Small intestine (tissue), 7 donors: ENCODE measurements at regions not wholly inside any gene's neighbourhood (a gene's known extent, or its start where the extent isn't known, plus 50 kb on each side); places are given as distances from the start of the nearest gene placed in this dataset.

Experiments
- DNase-seq, 2 donors: peaks; one replicate each; pipeline versions ENCODE4 v3.0.0 to v3.0.0-alpha.2; 2013
- FAIRE-seq: peaks from 2 replicates; lab custom pipeline; 2012; peaks lifted over from hg19 to GRCh38; lab: Jason Lieb, UNC
- H3K27ac ChIP-seq, 3 donors: one replicate each; pipeline ENCODE4 v1.5.1; 2013; ENCODE audit warnings: low read length in 2 of 3, mild to moderate bottlenecking in 2 of 3, control low read depth in 1 of 3, inconsistent platforms in 1 of 3, low read depth in 1 of 3, moderate library complexity in 1 of 3
- H3K27me3 ChIP-seq, 3 donors: one replicate each; pipeline ENCODE4 v1.6.1; 2013; ENCODE audit warnings: low read length in 3 of 3, inconsistent platforms in 1 of 3; ENCODE audit not compliant: control insufficient read depth in 3 of 3, insufficient read depth in 3 of 3
- H3K36me3 ChIP-seq, 3 donors: one replicate each; pipeline ENCODE4 v1.6.1; 2013; ENCODE audit warnings: low read length in 3 of 3, inconsistent platforms in 1 of 3, low read depth in 1 of 3, mild to moderate bottlenecking in 1 of 3, moderate library complexity in 1 of 3; ENCODE audit not compliant: control insufficient read depth in 3 of 3, insufficient read depth in 2 of 3
- H3K4me1 ChIP-seq, 3 donors: one replicate each; pipeline ENCODE4 v1.6.1; 2013; ENCODE audit warnings: low read length in 2 of 3, inconsistent platforms in 1 of 3, low read depth in 1 of 3, mild to moderate bottlenecking in 1 of 3, moderate library complexity in 1 of 3; ENCODE audit not compliant: control insufficient read depth in 3 of 3, insufficient read depth in 2 of 3
- H3K4me3 ChIP-seq, 3 donors: one replicate each; pipeline ENCODE4 v1.5.1; 2013; ENCODE audit warnings: low read length in 3 of 3, control low read depth in 1 of 3, inconsistent platforms in 1 of 3, low read depth in 1 of 3, mild to moderate bottlenecking in 1 of 3, moderate library complexity in 1 of 3
- H3K9me3 ChIP-seq, 2 donors: one replicate each; pipeline ENCODE4 v1.6.1; 2013; ENCODE audit warnings: low read depth in 1 of 2, low read length in 1 of 2; ENCODE audit not compliant: control insufficient read depth in 2 of 2, insufficient read depth in 1 of 2
- WGBS, 3 donors: extraction: QIAGEN DNeasy Blood & Tissue Kit; methylation state at CpG; one replicate each; pipeline ENCODE4 v1.1.7; 2013; 5-methylcytosine and 5-hydroxymethylcytosine counted together
- donor health status: healthy with polysubstance abuse.
- donor health status: control.
- donor health status: control.
- donor health status: Bipolar disorder and iron deficiency.
- donor health status: healthy.

DNA sequence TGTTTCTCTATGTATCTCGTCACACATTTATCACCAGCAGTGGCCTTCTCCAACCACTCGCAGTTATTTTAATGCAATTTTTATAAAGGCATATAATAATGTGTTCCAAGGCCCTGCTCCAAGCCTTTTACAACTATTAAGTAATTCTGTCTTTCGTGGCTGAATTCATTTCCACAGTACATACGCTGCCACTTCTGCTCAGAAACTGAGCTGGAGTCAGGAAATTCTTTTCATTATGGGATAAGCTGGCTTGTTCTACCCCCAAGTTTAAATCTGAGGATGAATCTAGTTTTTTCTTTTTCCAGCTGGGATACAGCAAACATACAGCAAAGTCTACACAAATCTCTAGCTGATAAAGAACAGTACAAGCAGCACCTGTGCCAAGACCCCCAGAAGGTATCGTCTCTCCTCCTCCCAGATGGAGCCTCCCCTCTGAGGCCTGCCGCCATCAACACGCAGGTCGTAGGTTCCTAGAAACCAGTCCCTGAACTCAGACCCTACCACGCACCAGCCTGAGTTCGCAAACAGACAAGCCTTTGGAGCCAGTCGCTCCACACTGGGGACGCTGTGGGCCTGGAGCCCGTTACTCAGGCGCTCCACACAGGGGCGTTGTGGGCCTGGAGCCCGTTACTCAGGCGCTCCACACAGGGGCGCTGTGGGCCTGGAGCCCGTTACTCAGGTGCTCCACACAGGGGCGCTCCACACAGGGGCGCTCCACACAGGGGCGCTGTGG is 263.5 kb downstream of the THBS2 start:
- WGBS, 3 donors = 92 to 94% (median 93%) methylated on average over 22 of the region's 22 CpGs
- Histone ChIP-seq H3K4me3 (no peak overlapping the region), H3K9me3 (no peaks in the 10 kb centered on the region), H3K27me3 (no peaks in the 10 kb centered on the region), H3K27ac (peak overlapping the region in 1 of 3 donors; percentile 44), H3K36me3 (no peaks in the 10 kb centered on the region), H3K4me1 (no peaks in the 10 kb centered on the region)
- FAIRE-seq = no peak
- DNase-seq = no peak

DNA sequence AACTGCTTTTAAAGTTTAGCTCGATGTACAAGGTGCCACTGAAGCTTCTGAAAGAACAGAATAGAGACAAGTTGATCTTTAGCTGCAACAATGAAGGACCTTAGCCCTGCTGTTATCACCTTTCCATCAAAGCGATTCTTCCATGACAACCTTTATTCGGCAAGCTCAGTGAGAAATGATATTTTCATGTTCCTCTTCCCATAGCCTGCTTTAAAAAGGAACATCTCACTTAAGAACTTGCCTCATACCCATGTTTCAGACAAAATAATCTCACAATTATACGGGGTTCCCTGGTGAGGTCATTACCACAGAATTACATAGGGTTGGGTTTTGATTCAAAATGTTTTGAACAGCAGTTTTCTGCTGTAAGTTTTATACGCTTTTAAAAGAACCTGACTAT is 264.2 kb downstream of the THBS2 start:
- H3K9me3 ChIP-seq = no peaks in the 10 kb centered on the region
- H3K27ac ChIP-seq = no peak overlapping the region
- no peaks in the 10 kb centered on the region for H3K36me3 ChIP-seq
- WGBS, 3 donors = 78 to 81% (median 81%) methylated on average over 5 of the region's 5 CpGs
- H3K27me3 ChIP-seq = no peaks in the 10 kb centered on the region
- no peak for DNase-seq
- H3K4me1 ChIP-seq = no peaks in the 10 kb centered on the region
- no peak for FAIRE-seq
- H3K4me3 ChIP-seq = no peak overlapping the region

DNA sequence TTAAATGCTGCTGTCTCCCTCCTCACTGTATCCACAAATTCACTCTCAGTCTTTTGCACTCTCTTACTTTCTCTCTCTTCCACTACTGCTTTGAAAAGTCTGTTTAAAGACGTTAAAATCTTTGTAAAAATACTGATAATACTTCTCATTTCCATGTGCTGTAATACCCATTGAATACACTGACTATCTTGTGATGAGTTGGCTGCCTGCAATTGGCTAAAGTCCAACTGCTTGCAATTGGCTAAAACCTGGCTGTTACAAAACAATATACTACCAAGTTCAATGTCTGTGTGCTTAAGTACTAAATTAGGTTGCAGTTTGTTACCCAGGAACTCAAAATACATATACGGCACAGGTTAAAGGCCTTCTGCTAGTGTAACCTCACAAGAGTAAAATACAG is 264.8 kb downstream of the THBS2 start:
- peak in 1 of 2 donors; percentile 76 for DNase-seq
- Histone ChIP-seq H3K27ac (no peak overlapping the region), H3K4me1 (no peaks in the 10 kb centered on the region), H3K36me3 (no peaks in the 10 kb centered on the region), H3K4me3 (no peak overlapping the region), H3K27me3 (no peaks in the 10 kb centered on the region), H3K9me3 (no peaks in the 10 kb centered on the region)
- no peak for FAIRE-seq
- 30 to 75% (median 40%) methylated on average over 2 of the region's 2 CpGs for WGBS, 3 donors

GRCh38 chr6:168988280-168988679 is 265.4 kb downstream of the THBS2 start:
- Histone ChIP-seq H3K9me3 (no peaks in the 10 kb centered on the region), H3K4me3 (no peak overlapping the region), H3K4me1 (no peaks in the 10 kb centered on the region), H3K27me3 (no peaks in the 10 kb centered on the region), H3K36me3 (no peaks in the 10 kb centered on the region), H3K27ac (no peak overlapping the region)
- no peak for DNase-seq
- WGBS, 3 donors = 86 to 91% (median 90%) methylated on average over 6 of the region's 6 CpGs
- FAIRE-seq = no peak

DNA sequence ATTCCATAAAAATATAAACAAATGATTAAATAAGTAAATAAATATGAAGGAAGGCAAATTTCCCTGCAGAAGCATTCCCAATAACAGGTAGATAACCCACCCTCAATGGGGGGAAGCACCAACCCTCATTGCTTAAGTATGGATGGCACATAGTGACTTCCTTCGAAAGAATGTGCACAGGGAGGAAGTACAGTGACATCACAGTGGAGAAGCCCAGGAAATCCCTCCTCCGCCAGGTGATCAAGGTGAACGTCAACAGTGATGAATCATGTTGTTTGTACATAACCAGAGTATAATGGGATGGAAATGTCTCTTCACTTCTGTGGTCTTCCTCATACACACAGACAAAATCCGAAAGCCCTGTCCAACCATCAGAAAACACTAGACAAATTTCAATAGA is 267.9 kb downstream of the THBS2 start:
- Histone ChIP-seq H3K4me1 (no peaks in the 10 kb centered on the region), H3K9me3 (no peaks in the 10 kb centered on the region), H3K4me3 (no peak overlapping the region), H3K27ac (no peak overlapping the region), H3K27me3 (no peaks in the 10 kb centered on the region), H3K36me3 (no peaks in the 10 kb centered on the region)
- FAIRE-seq (no peak), DNase-seq (no peak)
- WGBS, 3 donors = 77 to 86% (median 82%) methylated on average over 4 of the region's 4 CpGs

DNA sequence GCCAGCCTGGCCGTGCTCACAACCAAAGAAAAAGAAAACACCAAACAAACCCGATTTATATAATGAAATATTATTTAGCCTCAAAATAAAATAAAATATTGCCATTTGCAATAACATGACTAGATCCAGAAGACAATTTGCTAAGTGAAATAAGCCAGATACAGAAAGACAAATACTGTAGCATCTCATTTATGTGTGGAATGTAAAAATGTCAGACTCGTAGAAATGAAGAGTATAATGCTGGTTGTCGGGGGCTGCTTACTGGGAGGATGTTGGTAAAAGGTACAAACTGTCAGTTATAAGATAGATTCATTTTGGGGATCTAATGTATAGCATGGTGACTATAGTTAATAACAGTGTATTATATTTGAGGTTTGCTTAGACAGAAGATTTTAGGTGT is 269.7 kb downstream of the THBS2 start:
- H3K4me3 ChIP-seq = no peak overlapping the region

DNA sequence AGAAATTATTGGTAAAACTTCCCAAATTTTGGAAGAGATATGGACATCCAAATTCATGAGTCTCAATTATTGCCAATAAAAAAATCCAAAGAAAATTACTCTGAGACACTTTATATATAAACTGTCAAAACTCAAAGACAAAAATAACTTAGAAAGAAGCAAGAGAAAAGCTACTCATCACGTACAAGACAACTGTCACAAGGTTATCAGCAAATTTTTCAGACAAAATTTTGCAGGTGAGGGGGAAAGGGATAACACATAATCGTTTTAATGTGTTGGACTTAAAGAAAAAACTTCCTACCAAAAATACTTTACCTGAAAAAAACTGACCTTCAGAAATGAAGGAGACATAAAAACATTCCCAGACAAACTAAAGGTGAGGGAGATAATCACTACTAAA is 272.5 kb downstream of the THBS2 start:
- no peak for FAIRE-seq

More for the DNA sequence above, 269.7 kb downstream of the THBS2 start:
- FAIRE-seq (no peak), DNase-seq (no peak)
- Histone ChIP-seq H3K9me3 (peaks cover 0 to 5% of the 10 kb centered on the region in 2 donors), H3K4me1 (no peaks in the 10 kb centered on the region), H3K36me3 (no peaks in the 10 kb centered on the region), H3K27me3 (peaks cover 0 to 2% (median 2%) of the 10 kb centered on the region in 3 donors), H3K27ac (no peak overlapping the region)
- 69 to 81% (median 77%) methylated on average over 4 of the region's 4 CpGs for WGBS, 3 donors

DNA sequence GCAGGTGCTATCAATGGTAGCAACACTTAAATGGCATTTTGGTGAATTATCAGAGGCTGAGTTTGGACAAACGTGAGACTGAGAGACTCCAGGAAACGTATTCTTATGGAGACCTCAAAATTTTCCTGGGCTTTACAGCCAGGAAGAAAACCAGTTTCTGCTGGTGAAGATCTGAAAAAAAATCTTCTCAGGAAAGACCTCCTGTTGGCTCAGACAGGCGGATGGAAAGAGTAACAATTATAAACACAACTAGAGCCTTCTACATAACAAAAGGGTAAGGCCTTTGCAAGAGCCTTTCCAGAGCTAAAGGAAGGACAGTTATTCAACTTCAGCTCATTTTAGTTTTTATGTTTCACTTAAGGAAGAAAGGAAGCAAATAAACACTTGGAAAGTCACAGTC is 274.4 kb downstream of the THBS2 start:
- Histone ChIP-seq H3K9me3 (peaks cover 0 to 5% of the 10 kb centered on the region in 2 donors), H3K27me3 (peaks cover 0 to 2% (median 2%) of the 10 kb centered on the region in 3 donors), H3K4me3 (no peak overlapping the region), H3K4me1 (no peaks in the 10 kb centered on the region), H3K36me3 (no peaks in the 10 kb centered on the region), H3K27ac (no peak overlapping the region)
- DNase-seq = no peak
- WGBS, 3 donors = 49 to 65% (median 55%) methylated on average over 3 of the region's 3 CpGs
- FAIRE-seq = no peak

More for the DNA sequence above, 272.5 kb downstream of the THBS2 start:
- no peak overlapping the region for H3K4me3 ChIP-seq
- peaks cover 0 to 5% of the 10 kb centered on the region in 2 donors for H3K9me3 ChIP-seq
- H3K27ac ChIP-seq = no peak overlapping the region
- no peaks in the 10 kb centered on the region for H3K4me1 ChIP-seq
- no peaks in the 10 kb centered on the region for H3K36me3 ChIP-seq
- DNase-seq = no peak
- peaks cover 0 to 2% (median 2%) of the 10 kb centered on the region in 3 donors for H3K27me3 ChIP-seq
- WGBS, 3 donors = 69 to 77% (median 71%) methylated on average over 2 of the region's 2 CpGs

GRCh38 chr6:168972128-168972527 is 281.5 kb downstream of the THBS2 start:
- H3K9me3 ChIP-seq = no peaks in the 10 kb centered on the region
- DNase-seq (no peak), FAIRE-seq (no peak)
- H3K4me1 ChIP-seq = no peaks in the 10 kb centered on the region
- WGBS, 3 donors = 53 to 72% (median 64%) methylated on average over 2 of the region's 2 CpGs
- no peaks in the 10 kb centered on the region for H3K36me3 ChIP-seq
- peaks cover 0 to 2% (median 0%) of the 10 kb centered on the region in 3 donors for H3K27me3 ChIP-seq
- no peak overlapping the region for H3K4me3 ChIP-seq
- H3K27ac ChIP-seq = no peak overlapping the region
